SK-N-SH treated with all-trans-retinoic acid at 6 μM for 48 hours (cell line): ENCODE measurements at regions not wholly inside any gene's neighbourhood (a gene's known extent, or its start where the extent isn't known, plus 50 kb on each side); places are given as distances from the start of the nearest gene placed in this dataset.

Source experiments
- ZFP3 ChIP-seq: fragments of 250-450 bp; sonication (Bioruptor Pico); IDR thresholded peaks from 2 replicates; pipeline ENCODE4 v1.5.0; 2020; ENCODE audit warnings: mild to moderate bottlenecking, moderate library complexity
- TF ChIP-seq, protein P1 (sequence below): fragments of 250-450 bp; sonication (Bioruptor Pico); IDR thresholded peaks from 2 replicates; pipeline ENCODE4 v1.5.1; 2020; ENCODE audit warnings: low read depth, mild to moderate bottlenecking, moderate library complexity

DNA sequence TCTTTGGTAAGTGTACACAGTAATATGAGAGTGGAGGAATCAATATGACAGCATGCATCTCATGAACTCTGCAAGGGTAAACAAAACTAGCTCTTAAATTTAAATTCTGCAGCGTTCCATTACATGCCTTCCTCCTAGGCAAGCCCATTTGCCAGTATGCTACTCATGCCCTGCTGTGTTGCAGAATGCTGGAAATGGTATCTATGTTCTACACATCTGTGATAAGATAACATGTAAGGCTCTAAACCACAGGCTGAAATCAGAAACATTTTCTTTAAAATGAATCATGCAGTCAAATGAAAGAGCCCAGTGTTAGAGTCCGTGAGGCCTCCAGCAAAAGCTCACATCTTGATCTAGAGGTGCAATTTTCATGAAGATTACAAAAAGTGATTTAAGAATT, 112.8 kb upstream of the FN1 start:
- no peak for TF ChIP-seq ZFP3 (CRISPR knock-in tag)
- TF ChIP-seq, protein P1, sequence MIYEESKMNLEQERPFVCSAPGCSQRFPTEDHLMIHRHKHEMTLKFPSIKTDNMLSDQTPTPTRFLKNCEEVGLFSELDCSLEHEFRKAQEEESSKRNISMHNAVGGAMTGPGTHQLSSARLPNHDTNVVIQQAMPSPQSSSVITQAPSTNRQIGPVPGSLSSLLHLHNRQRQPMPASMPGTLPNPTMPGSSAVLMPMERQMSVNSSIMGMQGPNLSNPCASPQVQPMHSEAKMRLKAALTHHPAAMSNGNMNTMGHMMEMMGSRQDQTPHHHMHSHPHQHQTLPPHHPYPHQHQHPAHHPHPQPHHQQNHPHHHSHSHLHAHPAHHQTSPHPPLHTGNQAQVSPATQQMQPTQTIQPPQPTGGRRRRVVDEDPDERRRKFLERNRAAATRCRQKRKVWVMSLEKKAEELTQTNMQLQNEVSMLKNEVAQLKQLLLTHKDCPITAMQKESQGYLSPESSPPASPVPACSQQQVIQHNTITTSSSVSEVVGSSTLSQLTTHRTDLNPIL = no peak
